ENCODE measurements at regions not wholly inside any gene's neighbourhood (a gene's known extent, or its start where the extent isn't known, plus 50 kb on each side); places are given as distances from the start of the nearest gene placed in this dataset.

- no peak for ATAC-seq (ENCODE audit: insufficient read depth, low FRiP score)
- Histone ChIP-seq H3K27ac (ENCODE audit: low read depth in 1 of 2, low read length in 1 of 2) (no peak overlapping the region), H3K4me1 (ENCODE audit: control insufficient read depth in 5 of 5, insufficient read depth in 5 of 5, low read length in 5 of 5) (no peaks in the 10 kb centered on the region), H3K9me3 (ENCODE audit: control insufficient read depth in 4 of 4, insufficient read depth in 3 of 4, low read length in 3 of 4) (peaks cover 0 to 2% (median 0%) of the 10 kb centered on the region in 4 donors), H3K36me3 (ENCODE audit: control insufficient read depth in 4 of 4, insufficient read depth in 4 of 4, low read length in 4 of 4) (no peaks in the 10 kb centered on the region), H3K4me3 (no peak overlapping the region), H3K9ac (ENCODE audit: insufficient read depth in 1 of 2, low read length in 2 of 2) (no peak overlapping the region), H3K27me3 (ENCODE audit: control insufficient read depth in 3 of 3, insufficient read depth in 3 of 3, low read length in 2 of 3) (no peaks in the 10 kb centered on the region)
- TF ChIP-seq CTCF (IDR thresholded peaks at IDR 0.05; ENCODE audit: control extremely low read depth, extremely low read depth) = no peak
- DNase-seq = no peak
- 78 to 83% methylated on average over 3 of the region's 3 CpGs for WGBS, 2 donors
Measured at GRCh38 chr2:219985017-219985416, 357.6 kb downstream of the SLC4A3 start.

GRCh38 chr2:219987830-219988229 lies 360.4 kb downstream of the SLC4A3 start:
- WGBS, 2 donors = 61 to 77% methylated on average over 2 of the region's 2 CpGs
- no peak for ATAC-seq (ENCODE audit: insufficient read depth, low FRiP score)
- H3K4me3 ChIP-seq = no peak overlapping the region

GRCh38 chr2:219989744-219990143 lies 362.3 kb downstream of the SLC4A3 start:
- H3K36me3 ChIP-seq (ENCODE audit: control insufficient read depth in 4 of 4, insufficient read depth in 4 of 4, low read length in 4 of 4) = no peaks in the 10 kb centered on the region
- no peak for ATAC-seq (ENCODE audit: insufficient read depth, low FRiP score)
- no peak overlapping the region for H3K9ac ChIP-seq (ENCODE audit: insufficient read depth in 1 of 2, low read length in 2 of 2)
- peaks cover 0 to 4% (median 0%) of the 10 kb centered on the region in 4 donors for H3K9me3 ChIP-seq (ENCODE audit: control insufficient read depth in 4 of 4, insufficient read depth in 3 of 4, low read length in 3 of 4)
- DNase-seq = no peak
- WGBS, 2 donors = 87 to 91% methylated on average over 7 of the region's 7 CpGs
- no peaks in the 10 kb centered on the region for H3K27me3 ChIP-seq (ENCODE audit: control insufficient read depth in 3 of 3, insufficient read depth in 3 of 3, low read length in 2 of 3)
- TF ChIP-seq CTCF (IDR thresholded peaks at IDR 0.05; ENCODE audit: control extremely low read depth, extremely low read depth) = no peak
- H3K4me1 ChIP-seq (ENCODE audit: control insufficient read depth in 5 of 5, insufficient read depth in 5 of 5, low read length in 5 of 5) = no peaks in the 10 kb centered on the region
- H3K27ac ChIP-seq (ENCODE audit: low read depth in 1 of 2, low read length in 1 of 2) = no peak overlapping the region
- no peak overlapping the region for H3K4me3 ChIP-seq

More at GRCh38 chr2:219987830-219988229, 360.4 kb downstream of the SLC4A3 start:
- DNase-seq = no peak
- no peak for TF ChIP-seq CTCF (IDR thresholded peaks at IDR 0.05; ENCODE audit: control extremely low read depth, extremely low read depth)
- no peaks in the 10 kb centered on the region for H3K36me3 ChIP-seq (ENCODE audit: control insufficient read depth in 4 of 4, insufficient read depth in 4 of 4, low read length in 4 of 4)
- no peak overlapping the region for H3K27ac ChIP-seq (ENCODE audit: low read depth in 1 of 2, low read length in 1 of 2)
- H3K9me3 ChIP-seq (ENCODE audit: control insufficient read depth in 4 of 4, insufficient read depth in 3 of 4, low read length in 3 of 4) = peaks cover 0 to 2% (median 0%) of the 10 kb centered on the region in 4 donors
- H3K27me3 ChIP-seq (ENCODE audit: control insufficient read depth in 3 of 3, insufficient read depth in 3 of 3, low read length in 2 of 3) = no peaks in the 10 kb centered on the region
- H3K4me1 ChIP-seq (ENCODE audit: control insufficient read depth in 5 of 5, insufficient read depth in 5 of 5, low read length in 5 of 5) = no peaks in the 10 kb centered on the region
- no peak overlapping the region for H3K9ac ChIP-seq (ENCODE audit: insufficient read depth in 1 of 2, low read length in 2 of 2)

GRCh38 chr2:219991116-219991515 lies 363.7 kb downstream of the SLC4A3 start:
- Histone ChIP-seq H3K9me3 (ENCODE audit: control insufficient read depth in 4 of 4, insufficient read depth in 3 of 4, low read length in 3 of 4) (peaks cover 0 to 2% (median 0%) of the 10 kb centered on the region in 4 donors), H3K27ac (ENCODE audit: low read depth in 1 of 2, low read length in 1 of 2) (no peak overlapping the region), H3K4me1 (ENCODE audit: control insufficient read depth in 5 of 5, insufficient read depth in 5 of 5, low read length in 5 of 5) (no peaks in the 10 kb centered on the region), H3K4me3 (no peak overlapping the region), H3K27me3 (ENCODE audit: control insufficient read depth in 3 of 3, insufficient read depth in 3 of 3, low read length in 2 of 3) (no peaks in the 10 kb centered on the region), H3K36me3 (ENCODE audit: control insufficient read depth in 4 of 4, insufficient read depth in 4 of 4, low read length in 4 of 4) (no peaks in the 10 kb centered on the region), H3K9ac (ENCODE audit: insufficient read depth in 1 of 2, low read length in 2 of 2) (no peak overlapping the region)
- no peak for TF ChIP-seq CTCF (IDR thresholded peaks at IDR 0.05; ENCODE audit: control extremely low read depth, extremely low read depth)
- 66 to 86% methylated on average over 2 of the region's 2 CpGs for WGBS, 2 donors
- no peak for DNase-seq
- no peak for ATAC-seq (ENCODE audit: insufficient read depth, low FRiP score)

Measured in lung (tissue), 11 donors.